ENCODE measurements at regions not wholly inside any gene's neighbourhood (a gene's known extent, or its start where the extent isn't known, plus 50 kb on each side); places are given as distances from the start of the nearest gene placed in this dataset.

DNA sequence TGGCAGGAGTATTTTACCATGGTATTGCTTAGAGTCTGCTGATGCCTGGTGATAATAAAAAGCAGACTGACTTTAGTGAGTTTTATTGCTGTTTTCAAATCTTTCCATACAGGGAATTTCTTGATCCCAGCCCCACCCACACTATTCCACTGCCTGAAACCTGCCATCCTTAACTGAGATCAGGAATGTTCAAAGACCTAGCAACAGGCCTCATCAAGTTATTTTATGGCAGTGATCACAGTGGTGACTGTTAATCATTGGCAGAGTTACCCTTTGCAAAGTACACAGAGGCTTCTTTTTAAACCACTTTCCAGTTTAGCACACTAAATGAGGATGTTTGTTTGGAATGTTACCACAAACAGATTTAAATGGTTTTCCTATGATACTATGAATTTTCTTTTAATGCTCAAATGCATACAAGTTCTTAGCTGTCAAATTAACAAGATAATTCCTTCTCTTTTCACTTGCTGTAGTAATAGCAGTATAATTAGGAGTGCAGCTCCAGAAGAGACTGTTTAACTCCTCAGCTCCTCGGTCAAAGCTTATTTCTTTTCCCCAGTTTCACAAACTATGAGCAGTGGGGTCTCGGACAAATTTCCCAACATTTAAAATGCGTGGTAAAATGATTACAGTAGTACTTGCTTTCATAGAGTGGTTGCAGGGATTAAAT lies 69.9 kb upstream of the USP25 start:
- no peak for TF ChIP-seq SRF (IDR thresholded peaks at IDR 0.05; ENCODE audit: low read depth, low read length)
- no peak for TF ChIP-seq POLR2A (IDR thresholded peaks at IDR 0.05; ENCODE audit: insufficient read depth in 1 of 2, low read depth in 2 of 2, low read length in 2 of 2)
- TF ChIP-seq, protein P1, sequence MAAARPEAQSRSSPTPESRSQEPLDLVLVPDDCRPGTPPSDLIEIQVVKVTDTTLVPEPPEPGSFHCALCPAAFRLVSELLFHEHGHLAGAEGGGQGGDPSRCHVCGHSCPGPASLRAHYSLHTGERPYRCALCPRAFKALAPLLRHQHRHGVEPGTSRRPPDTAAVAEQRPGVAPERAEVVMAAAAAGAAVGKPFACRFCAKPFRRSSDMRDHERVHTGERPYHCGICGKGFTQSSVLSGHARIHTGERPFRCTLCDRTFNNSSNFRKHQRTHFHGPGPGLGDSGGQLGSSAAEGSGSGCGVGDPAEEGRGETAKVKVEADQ (CRISPR knock-in tag; IDR thresholded peaks at IDR 0.05; ENCODE audit: borderline replicate concordance): no peak
- TF ChIP-seq, protein P2, sequence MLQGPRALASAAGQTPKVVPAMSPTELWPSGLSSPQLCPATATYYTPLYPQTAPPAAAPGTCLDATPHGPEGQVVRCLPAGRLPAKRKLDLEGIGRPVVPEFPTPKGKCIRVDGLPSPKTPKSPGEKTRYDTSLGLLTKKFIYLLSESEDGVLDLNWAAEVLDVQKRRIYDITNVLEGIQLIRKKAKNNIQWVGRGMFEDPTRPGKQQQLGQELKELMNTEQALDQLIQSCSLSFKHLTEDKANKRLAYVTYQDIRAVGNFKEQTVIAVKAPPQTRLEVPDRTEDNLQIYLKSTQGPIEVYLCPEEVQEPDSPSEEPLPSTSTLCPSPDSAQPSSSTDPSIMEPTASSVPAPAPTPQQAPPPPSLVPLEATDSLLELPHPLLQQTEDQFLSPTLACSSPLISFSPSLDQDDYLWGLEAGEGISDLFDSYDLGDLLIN (CRISPR knock-in tag; IDR thresholded peaks at IDR 0.05; ENCODE audit: borderline replicate concordance): no peak
- no peak for TF ChIP-seq GABPA (IDR thresholded peaks at IDR 0.05; ENCODE audit: low read depth, low read length)
- TF ChIP-seq GABPA (CRISPR knock-in tag; IDR thresholded peaks at IDR 0.05; ENCODE audit: low read depth): no peak
- TF ChIP-seq, protein P3, sequence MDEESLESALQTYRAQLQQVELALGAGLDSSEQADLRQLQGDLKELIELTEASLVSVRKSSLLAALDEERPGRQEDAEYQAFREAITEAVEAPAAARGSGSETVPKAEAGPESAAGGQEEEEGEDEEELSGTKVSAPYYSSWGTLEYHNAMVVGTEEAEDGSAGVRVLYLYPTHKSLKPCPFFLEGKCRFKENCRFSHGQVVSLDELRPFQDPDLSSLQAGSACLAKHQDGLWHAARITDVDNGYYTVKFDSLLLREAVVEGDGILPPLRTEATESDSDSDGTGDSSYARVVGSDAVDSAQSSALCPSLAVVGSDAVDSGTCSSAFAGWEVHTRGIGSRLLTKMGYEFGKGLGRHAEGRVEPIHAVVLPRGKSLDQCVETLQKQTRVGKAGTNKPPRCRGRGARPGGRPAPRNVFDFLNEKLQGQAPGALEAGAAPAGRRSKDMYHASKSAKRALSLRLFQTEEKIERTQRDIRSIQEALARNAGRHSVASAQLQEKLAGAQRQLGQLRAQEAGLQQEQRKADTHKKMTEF (CRISPR knock-in tag; IDR thresholded peaks at IDR 0.05): no peak
- no peak for TF ChIP-seq JDP2 (CRISPR knock-in tag; IDR thresholded peaks at IDR 0.05; ENCODE audit: borderline replicate concordance)
